Left kidney (tissue), 1 donor: ENCODE measurements at regions not wholly inside any gene's neighbourhood (a gene's known extent, or its start where the extent isn't known, plus 50 kb on each side); places are given as distances from the start of the nearest gene placed in this dataset.
"Not testable (repeated sequence)": the region's sequence is repeated elsewhere in the genome, so short reads cannot be mapped to it uniquely, and the experiment has no call there.

ENCODE experiments used
- DNase-seq: peaks from one replicate; pipeline ENCODE4 v3.0.0-alpha.2; 2013

- no peak for DNase-seq
These were observed 138.4 kb downstream of the HTR1B start for GRCh38 chr6:77324866-77325265.

- no peak for DNase-seq
These were observed 140.7 kb downstream of the HTR1B start for GRCh38 chr6:77322604-77323003.

GRCh38 chr6:77318256-77318655, 145.0 kb downstream of the HTR1B start:
- no peak for DNase-seq

DNA sequence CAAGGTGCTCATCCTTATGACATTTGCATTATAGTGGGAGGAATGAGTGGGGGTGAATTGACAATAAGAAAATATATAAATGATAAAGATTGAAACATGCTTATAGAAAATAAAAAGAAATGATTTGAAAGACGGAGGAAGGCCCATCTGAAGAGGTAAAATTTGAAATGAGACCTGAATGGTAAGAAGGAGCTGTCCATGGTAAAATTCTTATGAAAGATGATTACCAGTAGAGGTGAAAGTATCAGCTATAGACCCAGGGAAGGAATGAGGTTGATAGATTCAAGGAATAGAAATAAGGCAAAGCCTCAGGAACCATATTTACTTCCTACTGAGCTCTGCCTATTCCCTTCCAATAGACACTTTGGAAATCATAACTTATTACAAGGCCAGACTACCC, 149.7 kb downstream of the HTR1B start:
- DNase-seq: no peak

GRCh38 chr6:77299931-77300330, 163.4 kb downstream of the HTR1B start:
- DNase-seq: no peak

DNA sequence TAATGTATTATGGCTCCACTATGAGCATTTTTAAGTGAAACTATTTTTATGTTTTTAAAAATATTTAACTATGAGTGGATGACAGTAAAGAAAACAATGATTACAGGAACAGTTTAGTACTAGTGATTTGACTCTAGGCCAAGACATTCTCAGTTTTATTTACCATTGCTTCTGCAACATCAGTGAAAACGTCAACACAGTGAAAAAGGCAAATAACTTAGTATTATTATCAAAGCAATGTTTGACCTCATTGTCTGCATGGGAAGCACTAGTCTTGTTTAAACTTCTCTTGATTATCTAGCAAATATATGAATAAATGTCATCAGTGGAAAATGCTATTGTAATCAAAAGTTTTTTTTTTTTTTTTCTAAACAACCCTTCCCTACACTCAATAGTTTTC, 165.0 kb downstream of the HTR1B start:
- no peak for DNase-seq

- DNase-seq: no peak
These were observed 170.4 kb downstream of the HTR1B start for GRCh38 chr6:77292564-77293546.

DNA sequence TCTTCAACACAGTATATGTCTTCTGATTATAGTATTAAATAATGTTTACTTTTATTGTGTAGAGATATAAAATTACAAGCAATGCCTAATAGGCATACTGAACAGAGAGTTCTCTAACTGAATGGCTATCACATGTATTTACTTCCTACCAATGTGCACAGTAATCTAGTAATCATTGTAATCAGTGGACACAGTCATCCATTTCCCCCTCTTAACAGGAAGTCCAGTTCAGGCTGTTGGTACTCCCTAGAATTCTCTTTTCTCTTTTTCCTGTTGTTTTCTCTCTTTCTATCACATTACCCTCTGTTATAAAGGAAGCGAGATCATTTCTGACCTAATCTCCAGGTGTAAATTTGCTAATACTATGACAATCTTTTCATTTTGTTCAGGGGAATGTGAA, 172.5 kb downstream of the HTR1B start:
- DNase-seq: no peak

GRCh38 chr6:77286541-77286940, 176.8 kb downstream of the HTR1B start:
- DNase-seq: no peak

DNA sequence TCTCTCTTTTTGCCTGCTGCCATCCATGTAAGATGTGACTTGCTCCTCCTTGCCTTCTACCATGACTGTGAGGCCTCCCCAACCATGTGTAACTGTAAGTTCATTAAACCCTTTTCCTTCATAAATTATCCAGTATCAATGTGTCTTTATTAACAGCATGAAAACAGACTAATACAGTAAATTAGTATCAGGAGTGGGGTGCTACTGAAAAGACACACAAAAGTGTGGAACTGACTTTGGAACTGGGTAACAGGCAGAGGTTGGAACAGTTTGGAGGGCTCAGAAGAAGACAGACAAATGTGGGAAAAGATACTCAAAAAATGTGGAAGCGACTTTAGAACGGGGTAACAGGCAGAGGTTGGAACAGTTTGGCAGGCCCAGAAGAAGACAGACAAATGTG, 189.4 kb downstream of the HTR1B start:
- DNase-seq: no peak

DNA sequence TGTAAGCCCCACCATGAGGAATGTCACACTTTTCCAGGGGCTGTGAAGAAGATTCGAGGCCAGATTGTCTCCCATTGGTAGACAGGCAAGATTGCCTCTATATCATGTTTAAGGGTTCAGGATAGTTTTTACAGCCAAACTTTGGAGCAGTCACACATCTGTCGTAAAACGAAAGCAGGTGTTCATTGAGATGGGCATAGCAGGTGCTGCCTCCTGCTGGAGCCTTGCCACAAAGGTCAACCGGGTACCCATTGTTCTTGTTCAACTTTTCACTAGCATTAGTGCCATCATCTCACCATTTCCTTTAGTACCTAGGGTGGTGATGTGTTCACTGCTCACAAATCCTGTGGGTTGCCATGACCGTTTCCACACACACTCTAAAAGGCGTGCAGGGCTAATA, 198.3 kb downstream of the HTR1B start:
- DNase-seq: no peak

DNA sequence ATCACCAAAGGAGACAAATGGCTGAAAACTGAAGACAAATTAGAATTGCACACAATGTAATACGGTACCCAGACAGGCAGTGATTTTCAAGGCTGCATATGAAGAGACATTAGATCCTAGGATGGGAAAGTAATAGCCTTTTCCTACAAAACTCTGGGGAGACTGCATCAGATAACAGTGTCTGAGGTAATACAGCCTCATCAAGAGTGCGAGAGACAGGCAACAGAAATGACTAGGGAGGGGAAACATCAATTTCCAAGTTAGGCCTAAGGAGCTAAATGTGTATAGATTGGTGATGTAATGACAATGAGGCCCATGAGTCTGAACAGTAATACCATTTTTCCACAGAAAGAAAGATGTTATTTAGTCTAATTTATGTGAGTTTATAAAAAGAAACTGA, 200.3 kb downstream of the HTR1B start:
- no peak for DNase-seq

- not testable (repeated sequence) for DNase-seq
These were observed 211.5 kb downstream of the HTR1B start for GRCh38 chr6:77251801-77252200.

- no peak for DNase-seq
These were observed 213.7 kb downstream of the HTR1B start for GRCh38 chr6:77249560-77249959.

- DNase-seq: no peak
These were observed 218.3 kb downstream of the HTR1B start for GRCh38 chr6:77245026-77245425.

GRCh38 chr6:77231438-77232305, 231.6 kb downstream of the HTR1B start:
- no peak for DNase-seq

DNA sequence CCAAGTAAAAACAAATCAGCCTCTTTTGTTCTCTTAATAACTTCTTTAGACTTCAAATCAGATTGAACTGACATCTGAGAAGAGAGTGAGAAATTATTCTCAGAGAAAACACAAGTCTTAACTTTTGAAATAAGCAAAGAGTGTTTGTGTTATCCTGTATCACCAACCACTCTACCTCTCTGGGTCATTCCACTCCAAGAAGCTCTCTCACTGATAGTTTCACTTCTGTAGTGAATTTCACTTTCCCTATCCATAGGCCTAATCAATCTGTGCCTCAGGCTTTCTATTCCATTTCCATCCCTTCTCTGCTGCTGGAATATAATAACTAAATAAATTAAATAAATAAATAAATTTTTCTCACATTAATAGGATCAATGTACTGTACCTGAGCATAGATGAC, 235.0 kb downstream of the HTR1B start:
- no peak for DNase-seq

- no peak for DNase-seq
These were observed 245.4 kb downstream of the HTR1B start for GRCh38 chr6:77217896-77218295.

DNA sequence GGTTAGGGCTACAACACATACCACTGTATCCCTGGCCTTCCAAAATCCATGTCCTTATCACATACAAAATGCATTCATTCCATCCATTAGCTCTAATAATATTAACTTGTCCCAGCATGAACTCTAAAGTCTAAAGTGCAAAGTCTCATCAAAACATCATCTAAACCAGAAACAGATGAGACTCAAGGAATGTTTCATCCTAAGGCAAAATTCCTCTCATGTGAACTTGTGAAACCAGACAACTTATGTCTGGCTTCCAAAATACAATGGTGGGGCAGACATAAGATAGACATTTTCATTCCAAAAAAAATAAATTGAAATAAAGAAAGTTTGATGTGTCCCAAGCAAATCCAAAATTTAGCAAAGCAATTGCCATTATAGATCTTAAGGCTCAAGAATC, 257.4 kb downstream of the HTR1B start:
- DNase-seq: no peak

- no peak for DNase-seq
These were observed 258.7 kb downstream of the HTR1B start for GRCh38 chr6:77204555-77204954.

DNA sequence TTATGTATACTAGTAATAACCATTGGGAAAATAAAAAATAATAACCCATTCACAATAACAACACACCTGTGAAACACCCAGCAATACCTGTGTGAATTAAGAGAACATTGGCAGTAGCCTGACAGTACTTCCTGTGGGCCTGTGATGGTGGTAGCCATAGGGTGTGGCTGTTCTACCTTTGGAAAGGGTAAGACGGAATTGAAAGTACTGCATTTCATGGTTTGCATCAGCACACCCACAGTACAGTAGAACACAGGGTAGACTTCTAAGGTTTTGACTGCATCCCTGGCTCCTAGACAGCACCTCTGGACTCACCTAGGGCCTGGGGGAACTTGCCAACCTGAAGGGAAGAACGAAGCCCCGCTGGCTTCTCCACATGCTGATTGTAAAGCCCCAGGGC, 279.8 kb downstream of the HTR1B start:
- DNase-seq: no peak

GRCh38 chr6:77181749-77182148, 281.5 kb downstream of the HTR1B start:
- DNase-seq: no peak

- no peak for DNase-seq
These were observed 283.0 kb downstream of the HTR1B start for GRCh38 chr6:77180326-77180725.
